Fibroblast of gingiva (primary cell): ENCODE measurements at regions not wholly inside any gene's neighbourhood (a gene's known extent, or its start where the extent isn't known, plus 50 kb on each side); places are given as distances from the start of the nearest gene placed in this dataset.
"Not testable (repeated sequence)": the region's sequence is repeated elsewhere in the genome, so short reads cannot be mapped to it uniquely, and the experiment has no call there.

ENCODE experiments used
- DNase-seq: peaks from one replicate; pipeline ENCODE4 v3.0.0-alpha.2; 2011; ENCODE audit warnings: low read depth

DNA sequence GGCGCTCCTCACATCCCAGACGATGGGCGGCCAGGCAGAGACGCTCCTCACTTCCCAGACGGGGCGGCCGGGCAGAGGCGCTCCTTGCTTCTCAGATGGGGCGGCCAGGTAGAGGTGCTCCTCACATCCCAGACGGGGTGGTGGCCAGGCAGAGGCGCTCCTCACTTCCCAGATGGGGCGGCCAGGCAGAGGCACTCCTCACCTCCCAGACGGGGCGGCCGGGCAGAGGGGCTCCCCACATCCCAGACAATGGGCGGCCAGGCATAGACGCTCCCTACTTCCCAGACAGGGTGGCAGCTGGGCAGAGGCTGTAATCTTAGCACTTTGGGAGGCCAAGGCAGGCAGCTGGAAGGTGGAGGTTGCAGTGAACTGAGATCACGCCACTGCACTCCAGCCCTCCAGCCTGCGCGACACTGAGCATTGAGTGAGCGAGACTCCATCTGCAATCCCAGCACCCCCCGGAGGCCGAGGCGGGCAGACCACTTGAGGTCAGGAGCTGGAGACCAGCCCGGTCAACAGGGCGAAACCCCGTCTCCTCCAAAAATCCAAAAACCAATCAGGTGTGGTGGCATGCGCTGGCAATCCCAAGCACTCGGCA, 833.7 kb upstream of the RAG2 start:
- DNase-seq, result not testable (repeated sequence)

- not testable (repeated sequence) for DNase-seq
These were observed 833.1 kb upstream of the RAG2 start for GRCh38 chr11:37430966-37431632.

- DNase-seq, result no peak
These were observed 824.5 kb upstream of the RAG2 start for GRCh38 chr11:37422511-37422910.

- no peak for DNase-seq
These were observed 813.3 kb upstream of the RAG2 start for GRCh38 chr11:37411289-37411688.

- DNase-seq, result no peak
These were observed 811.1 kb upstream of the RAG2 start for GRCh38 chr11:37409124-37409523.

- no peak for DNase-seq
These were observed 809.4 kb upstream of the RAG2 start for GRCh38 chr11:37407461-37407860.

DNA sequence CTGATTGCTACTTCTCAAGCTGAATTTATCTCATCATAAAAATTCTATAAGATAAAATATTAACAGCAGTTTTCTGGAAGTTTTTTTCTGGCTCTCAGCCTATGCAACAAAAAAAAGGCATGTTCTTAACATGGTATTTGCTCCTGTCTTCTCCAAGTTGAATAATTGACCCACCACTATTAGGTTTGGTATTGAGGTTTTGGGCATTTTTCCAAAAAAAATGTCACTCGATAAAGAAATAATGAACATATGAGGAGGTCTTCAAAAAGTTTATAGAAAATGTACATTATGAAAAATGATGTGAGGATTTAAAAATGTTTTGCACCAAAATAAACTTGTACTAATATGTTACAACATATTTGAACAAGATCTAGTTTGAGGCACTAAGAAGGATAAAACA, 808.6 kb upstream of the RAG2 start:
- DNase-seq, result no peak

DNA sequence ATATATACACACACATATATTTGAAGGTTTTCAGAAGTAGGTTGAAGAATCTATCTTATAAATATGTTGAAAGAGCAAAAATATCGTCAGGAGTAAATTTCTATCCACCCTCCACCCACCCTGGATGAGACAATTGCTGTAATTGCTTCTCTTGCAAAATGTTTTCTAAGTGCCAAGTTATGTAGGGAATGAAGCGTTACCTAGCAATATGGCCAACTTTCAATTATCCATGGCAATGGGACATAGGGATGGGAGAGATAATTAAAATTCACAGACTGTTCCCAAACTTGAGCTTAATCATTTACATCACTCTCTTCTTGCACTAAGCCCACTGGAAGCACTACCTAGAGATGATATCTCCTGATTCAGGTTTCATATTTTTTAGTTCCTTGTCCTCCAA, 806.2 kb upstream of the RAG2 start:
- no peak for DNase-seq

- no peak for DNase-seq
These were observed 804.6 kb upstream of the RAG2 start for GRCh38 chr11:37402663-37403062.

- no peak for DNase-seq
These were observed 796.3 kb upstream of the RAG2 start for GRCh38 chr11:37394236-37394870.

GRCh38 chr11:37391615-37392014, 793.6 kb upstream of the RAG2 start:
- no peak for DNase-seq

DNA sequence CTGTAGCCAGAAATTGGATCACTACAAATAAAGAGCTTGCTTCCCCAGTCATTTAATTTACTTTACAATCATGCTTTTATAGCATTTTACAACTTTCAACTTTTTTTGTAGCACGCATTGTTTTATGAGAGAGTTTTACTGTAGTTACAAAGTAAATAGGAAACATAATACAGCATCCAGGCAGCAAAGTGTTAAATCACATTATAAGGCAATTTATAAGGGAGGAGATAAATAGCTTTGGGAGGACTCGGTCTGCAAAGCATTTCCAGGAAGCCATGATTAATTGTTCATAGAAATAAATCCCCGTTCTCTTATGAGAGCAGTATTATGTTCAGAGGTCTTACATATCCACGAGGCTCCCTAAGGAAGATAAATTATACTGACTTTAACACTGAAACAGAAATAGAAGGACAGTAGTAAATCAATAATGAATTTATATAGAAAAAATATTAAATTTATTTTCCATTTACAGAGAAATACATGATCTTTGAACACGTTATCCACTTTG, 792.6 kb upstream of the RAG2 start:
- no peak for DNase-seq

- no peak for DNase-seq
These were observed 780.9 kb upstream of the RAG2 start for GRCh38 chr11:37378958-37379357.

DNA sequence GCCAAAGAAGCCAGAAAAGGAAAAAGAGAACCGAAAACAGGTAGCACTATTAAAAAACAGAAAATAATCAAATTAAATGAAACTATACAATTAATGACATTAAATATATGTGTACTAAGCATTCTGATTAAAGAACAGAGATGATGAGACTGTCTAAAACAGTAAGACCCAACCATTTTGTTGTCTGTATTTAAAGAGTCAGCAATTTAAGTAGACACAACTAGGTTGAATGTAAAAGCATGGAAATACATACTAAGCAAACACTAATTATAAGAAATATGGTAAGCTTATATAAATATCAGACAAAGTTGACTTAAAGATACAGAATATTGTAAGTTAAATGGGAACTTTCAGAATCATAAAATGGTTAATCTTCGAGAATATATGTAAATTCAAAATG, 774.6 kb upstream of the RAG2 start:
- DNase-seq, result no peak

- DNase-seq, result no peak
These were observed 773.4 kb upstream of the RAG2 start for GRCh38 chr11:37371346-37371970.

GRCh38 chr11:37370817-37371216, 772.8 kb upstream of the RAG2 start:
- DNase-seq, result no peak

GRCh38 chr11:37364246-37364839, 766.3 kb upstream of the RAG2 start:
- no peak for DNase-seq

DNA sequence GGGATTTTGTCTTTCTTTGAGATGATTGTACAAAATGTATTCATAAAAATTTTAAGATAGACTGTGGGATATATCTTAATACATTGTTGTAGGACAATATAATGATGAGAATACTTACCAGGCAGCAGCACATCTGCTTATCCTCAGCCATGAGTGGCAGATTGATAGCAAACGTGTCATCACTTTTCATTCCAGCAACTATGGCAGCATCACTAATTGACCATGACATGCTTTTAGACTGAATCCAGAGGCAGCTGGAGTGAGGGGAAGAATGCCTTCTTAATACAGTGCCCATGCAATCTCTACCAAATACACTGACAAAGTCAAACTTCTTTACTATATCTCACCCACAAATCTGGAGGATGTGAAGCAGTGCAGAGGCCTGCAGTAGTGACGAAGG, 755.2 kb upstream of the RAG2 start:
- no peak for DNase-seq

DNA sequence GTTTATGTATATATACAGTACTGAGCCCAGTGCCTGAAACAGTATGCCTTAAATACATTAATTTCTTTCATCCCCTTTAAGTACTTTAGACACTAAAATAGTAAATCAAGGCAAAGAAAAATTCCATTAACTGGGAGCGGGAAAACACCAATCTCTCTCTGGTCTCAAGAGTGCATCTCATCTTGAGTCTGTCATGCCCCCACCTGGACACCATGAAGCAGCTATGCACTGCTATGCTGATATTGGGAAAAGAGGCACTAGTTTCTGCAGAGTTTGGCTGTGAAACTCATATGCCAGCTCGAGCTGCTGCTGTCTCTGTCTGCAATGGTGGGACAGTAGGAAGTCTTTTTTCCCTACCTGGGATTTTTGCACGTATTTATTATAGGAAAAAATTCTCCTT, 754.4 kb upstream of the RAG2 start:
- no peak for DNase-seq

DNA sequence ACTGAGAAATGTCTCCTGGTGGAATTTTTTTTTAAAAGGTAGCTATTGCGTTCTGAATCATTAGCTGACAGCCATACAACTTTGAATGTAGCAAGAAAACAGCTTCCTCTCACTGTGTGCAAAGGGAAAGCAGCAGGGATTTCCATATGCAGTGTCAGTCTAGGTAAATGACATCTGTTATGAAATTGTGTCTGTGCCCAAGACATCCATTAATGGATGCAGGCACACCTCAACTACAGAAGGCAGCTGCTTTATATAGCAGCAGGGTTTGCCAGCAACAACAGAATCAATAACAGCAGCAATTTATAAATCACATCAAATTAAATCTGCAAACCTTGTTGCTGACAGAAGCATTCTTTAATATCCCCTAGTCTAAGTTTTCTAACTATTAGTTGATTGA, 745.3 kb upstream of the RAG2 start:
- no peak for DNase-seq

GRCh38 chr11:37336401-37336800, 738.4 kb upstream of the RAG2 start:
- DNase-seq, result no peak

DNA sequence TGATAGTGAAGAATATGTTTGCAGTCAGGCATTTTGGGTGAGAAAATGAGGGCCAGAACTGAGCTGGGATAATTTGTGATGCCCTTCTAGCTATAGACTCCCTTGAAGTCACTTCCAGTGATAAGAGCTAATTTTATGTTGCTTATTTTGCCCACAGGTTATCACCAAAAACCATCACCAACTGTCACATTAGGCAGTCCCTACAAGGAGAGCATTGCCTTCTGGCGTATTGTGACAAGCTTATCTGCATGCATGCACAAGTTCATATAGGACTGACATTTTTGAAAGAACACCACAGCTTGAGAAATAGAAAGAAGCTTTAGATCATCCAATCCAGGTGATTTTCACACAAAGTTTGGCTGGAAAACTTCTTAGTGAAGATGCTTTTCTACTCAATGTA, 735.3 kb upstream of the RAG2 start:
- DNase-seq, result no peak

- no peak for DNase-seq
These were observed 725.8 kb upstream of the RAG2 start for GRCh38 chr11:37323843-37324242.
